ENCODE measurements at regions not wholly inside any gene's neighbourhood (a gene's known extent, or its start where the extent isn't known, plus 50 kb on each side); places are given as distances from the start of the nearest gene placed in this dataset.

DNA sequence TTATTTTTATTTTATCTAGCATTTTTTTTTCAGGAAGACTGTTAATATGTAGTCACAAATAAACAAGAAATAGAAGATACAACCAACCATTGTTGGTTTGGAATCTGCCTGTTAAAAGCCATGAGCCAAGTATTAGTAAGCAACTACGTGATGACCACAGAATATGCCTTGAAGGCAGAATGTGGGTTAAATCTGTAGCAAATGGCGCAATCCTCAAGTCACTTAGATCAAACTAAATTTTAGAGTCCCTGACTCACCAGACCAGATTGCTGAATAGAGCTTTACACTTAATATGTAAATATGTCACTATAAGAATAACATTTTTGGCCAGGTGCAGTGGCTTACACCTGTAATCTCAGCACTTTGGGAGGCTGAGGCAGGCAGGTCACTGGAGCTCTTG, 800.1 kb upstream of the CITED2 start:
- no peak for TF ChIP-seq EZH2 (IDR thresholded peaks at IDR 0.05)
- no peak for TF ChIP-seq CTCF (IDR thresholded peaks at IDR 0.05)
